ENCODE measurements at regions not wholly inside any gene's neighbourhood (a gene's known extent, or its start where the extent isn't known, plus 50 kb on each side); places are given as distances from the start of the nearest gene placed in this dataset.

DNA sequence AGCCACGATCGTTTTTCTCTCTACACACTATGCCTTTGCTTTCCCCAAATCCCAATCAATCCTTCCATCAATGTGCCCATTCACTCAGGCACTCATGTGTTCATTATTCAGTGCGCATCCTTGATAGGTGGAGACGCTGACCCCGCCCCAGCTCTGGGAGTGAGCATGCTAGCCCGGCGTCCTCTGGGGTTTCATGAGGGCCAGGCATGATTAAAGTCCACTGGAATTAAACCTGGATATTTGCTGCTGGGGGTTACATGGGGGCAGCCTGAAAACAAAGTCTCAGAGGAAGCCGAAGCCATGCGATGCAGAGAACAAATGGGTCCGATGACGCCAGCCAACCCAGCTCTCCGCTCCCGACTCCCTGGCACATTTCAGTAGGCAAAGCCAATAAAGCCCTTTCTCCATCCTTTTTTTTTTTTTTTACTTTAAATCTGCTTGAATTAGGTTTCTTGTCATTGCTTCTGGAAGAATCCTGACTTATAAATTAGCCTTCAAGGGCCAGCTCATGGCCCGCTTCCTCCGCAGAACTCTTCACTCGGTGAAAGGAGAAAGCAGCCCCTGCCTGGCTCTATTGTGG is 316.4 kb upstream of the ID2 start:
- no peaks in the 10 kb centered on the region for H3K79me2 ChIP-seq (ENCODE audit: control insufficient read depth, insufficient read depth, low read length, poor library complexity)
- DNase-seq: no peak
- no peak overlapping the region for H3K4me3 ChIP-seq (ENCODE audit: low read depth, low read length)
- H3K9ac ChIP-seq (ENCODE audit: low read length): no peak overlapping the region
- no peaks in the 10 kb centered on the region for H3K79me1 ChIP-seq (ENCODE audit: low read length)
- H3K27me3 ChIP-seq (ENCODE audit: insufficient read depth, low read length): no peaks in the 10 kb centered on the region
- H4K8ac ChIP-seq (ENCODE audit: low read depth, low read length): no peak overlapping the region
- no peak overlapping the region for H3K4me2 ChIP-seq (ENCODE audit: low read length)
- H2AK5ac ChIP-seq (ENCODE audit: low read length): no peak overlapping the region
- no peak overlapping the region for H4K91ac ChIP-seq (ENCODE audit: low read depth, low read length)
- H3K4ac ChIP-seq (ENCODE audit: low read depth, low read length): no peak overlapping the region
- no peaks in the 10 kb centered on the region for H3K36me3 ChIP-seq (ENCODE audit: control insufficient read depth in 1 of 2, insufficient read depth in 2 of 2, low read length in 2 of 2)
- no peak overlapping the region for H3K14ac ChIP-seq (ENCODE audit: low read length)
- WGBS (ENCODE audit: extremely low coverage, insufficient coverage, insufficient read length): no CpG with 5 or more reads among the region's 16 CpGs
- no peak overlapping the region for H3K18ac ChIP-seq (ENCODE audit: low read length)
- no peak overlapping the region for H2BK5ac ChIP-seq (ENCODE audit: low read depth, low read length, poor library complexity)
- H3K27ac ChIP-seq (ENCODE audit: low read depth, low read length): no peak overlapping the region
- no peak overlapping the region for H2BK12ac ChIP-seq (ENCODE audit: low read length)
- H3K9me3 ChIP-seq (ENCODE audit: insufficient read depth, low read depth, low read length): no peaks in the 10 kb centered on the region
- H3K23ac ChIP-seq (ENCODE audit: low read length): no peak overlapping the region
- no peaks in the 10 kb centered on the region for H3K4me1 ChIP-seq (ENCODE audit: control insufficient read depth in 1 of 2, insufficient read depth in 2 of 2, low read length in 2 of 2)
- no peak overlapping the region for H2BK120ac ChIP-seq (ENCODE audit: insufficient read depth, low read length, poor library complexity)
- no peak overlapping the region for H2AFZ ChIP-seq (ENCODE audit: insufficient read depth, low read length, poor library complexity)
- H4K12ac ChIP-seq (ENCODE audit: low read depth, low read length): no peak overlapping the region

DNA sequence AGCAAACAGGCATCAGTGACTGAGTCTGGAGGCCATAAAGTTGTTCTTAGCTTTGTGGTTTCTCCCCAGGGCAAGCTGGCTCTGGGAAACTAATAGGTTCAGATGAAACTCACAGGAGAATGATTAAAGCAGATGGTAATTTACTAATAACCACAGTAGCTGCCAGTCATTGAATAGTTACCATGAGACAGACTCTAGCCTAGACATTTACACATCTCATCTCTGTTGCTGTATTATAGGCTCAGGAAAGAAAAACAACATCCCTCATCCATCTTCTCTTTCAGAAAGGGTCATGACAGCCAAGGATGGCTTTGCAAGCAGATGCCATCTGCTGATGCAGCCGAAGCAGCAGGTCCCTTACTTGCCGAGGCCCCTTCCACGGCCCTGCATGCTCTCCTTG is 314.0 kb upstream of the ID2 start:
- H2AFZ ChIP-seq (ENCODE audit: insufficient read depth, low read length, poor library complexity): no peak overlapping the region
- H2AK5ac ChIP-seq (ENCODE audit: low read length): no peak overlapping the region
- H3K4me3 ChIP-seq (ENCODE audit: low read depth, low read length): no peak overlapping the region
- no peak overlapping the region for H3K4ac ChIP-seq (ENCODE audit: low read depth, low read length)
- no peak overlapping the region for H3K23ac ChIP-seq (ENCODE audit: low read length)
- no peak overlapping the region for H3K9ac ChIP-seq (ENCODE audit: low read length)
- H4K91ac ChIP-seq (ENCODE audit: low read depth, low read length): no peak overlapping the region
- no peak overlapping the region for H2BK12ac ChIP-seq (ENCODE audit: low read length)
- H3K4me2 ChIP-seq (ENCODE audit: low read length): no peak overlapping the region
- no peak overlapping the region for H4K12ac ChIP-seq (ENCODE audit: low read depth, low read length)
- DNase-seq: no peak
- H3K27ac ChIP-seq (ENCODE audit: low read depth, low read length): no peak overlapping the region
- no CpG with 5 or more reads among the region's 3 CpGs for WGBS (ENCODE audit: extremely low coverage, insufficient coverage, insufficient read length)
- no peaks in the 10 kb centered on the region for H3K36me3 ChIP-seq (ENCODE audit: control insufficient read depth in 1 of 2, insufficient read depth in 2 of 2, low read length in 2 of 2)
- no peak overlapping the region for H3K14ac ChIP-seq (ENCODE audit: low read length)
- no peak overlapping the region for H3K18ac ChIP-seq (ENCODE audit: low read length)
- no peak overlapping the region for H2BK120ac ChIP-seq (ENCODE audit: insufficient read depth, low read length, poor library complexity)
- no peak overlapping the region for H2BK5ac ChIP-seq (ENCODE audit: low read depth, low read length, poor library complexity)
- H3K9me3 ChIP-seq (ENCODE audit: insufficient read depth, low read depth, low read length): peaks cover 2% of the 10 kb centered on the region
- H3K4me1 ChIP-seq (ENCODE audit: control insufficient read depth in 1 of 2, insufficient read depth in 2 of 2, low read length in 2 of 2): no peaks in the 10 kb centered on the region
- no peaks in the 10 kb centered on the region for H3K79me1 ChIP-seq (ENCODE audit: low read length)
- no peaks in the 10 kb centered on the region for H3K79me2 ChIP-seq (ENCODE audit: control insufficient read depth, insufficient read depth, low read length, poor library complexity)
- H3K27me3 ChIP-seq (ENCODE audit: insufficient read depth, low read length): no peaks in the 10 kb centered on the region
- H4K8ac ChIP-seq (ENCODE audit: low read depth, low read length): no peak overlapping the region

- DNase-seq: no peak
- H3K79me2 ChIP-seq (ENCODE audit: control insufficient read depth, insufficient read depth, low read length, poor library complexity): no peaks in the 10 kb centered on the region
- no CpG with 5 or more reads among the region's 6 CpGs for WGBS (ENCODE audit: extremely low coverage, insufficient coverage, insufficient read length)
- no peak overlapping the region for H3K18ac ChIP-seq (ENCODE audit: low read length)
- no peak overlapping the region for H2AFZ ChIP-seq (ENCODE audit: insufficient read depth, low read length, poor library complexity)
- H3K79me1 ChIP-seq (ENCODE audit: low read length): no peaks in the 10 kb centered on the region
- no peak overlapping the region for H3K4me2 ChIP-seq (ENCODE audit: low read length)
- H2BK12ac ChIP-seq (ENCODE audit: low read length): no peak overlapping the region
- no peaks in the 10 kb centered on the region for H3K36me3 ChIP-seq (ENCODE audit: control insufficient read depth in 1 of 2, insufficient read depth in 2 of 2, low read length in 2 of 2)
- H2AK5ac ChIP-seq (ENCODE audit: low read length): no peak overlapping the region
- no peak overlapping the region for H4K12ac ChIP-seq (ENCODE audit: low read depth, low read length)
- H3K4ac ChIP-seq (ENCODE audit: low read depth, low read length): no peak overlapping the region
- no peaks in the 10 kb centered on the region for H3K27me3 ChIP-seq (ENCODE audit: insufficient read depth, low read length)
- no peak overlapping the region for H3K4me3 ChIP-seq (ENCODE audit: low read depth, low read length)
- peaks cover 2% of the 10 kb centered on the region for H3K9me3 ChIP-seq (ENCODE audit: insufficient read depth, low read depth, low read length)
- no peak overlapping the region for H4K8ac ChIP-seq (ENCODE audit: low read depth, low read length)
- no peak overlapping the region for H3K9ac ChIP-seq (ENCODE audit: low read length)
- H3K14ac ChIP-seq (ENCODE audit: low read length): no peak overlapping the region
- H2BK120ac ChIP-seq (ENCODE audit: insufficient read depth, low read length, poor library complexity): no peak overlapping the region
- H3K27ac ChIP-seq (ENCODE audit: low read depth, low read length): no peak overlapping the region
- no peak overlapping the region for H4K91ac ChIP-seq (ENCODE audit: low read depth, low read length)
- H3K4me1 ChIP-seq (ENCODE audit: control insufficient read depth in 1 of 2, insufficient read depth in 2 of 2, low read length in 2 of 2): no peaks in the 10 kb centered on the region
- H3K23ac ChIP-seq (ENCODE audit: low read length): no peak overlapping the region
- H2BK5ac ChIP-seq (ENCODE audit: low read depth, low read length, poor library complexity): no peak overlapping the region
Measured at GRCh38 chr2:8368463-8368862, 313.4 kb upstream of the ID2 start.

GRCh38 chr2:8369522-8369921 is 312.3 kb upstream of the ID2 start:
- Histone ChIP-seq H3K18ac (ENCODE audit: low read length) (no peak overlapping the region), H3K9me3 (ENCODE audit: insufficient read depth, low read depth, low read length) (peaks cover 2% of the 10 kb centered on the region), H4K91ac (ENCODE audit: low read depth, low read length) (no peak overlapping the region), H3K4me2 (ENCODE audit: low read length) (no peak overlapping the region), H2BK120ac (ENCODE audit: insufficient read depth, low read length, poor library complexity) (no peak overlapping the region), H3K23ac (ENCODE audit: low read length) (no peak overlapping the region), H3K9ac (ENCODE audit: low read length) (no peak overlapping the region), H2BK5ac (ENCODE audit: low read depth, low read length, poor library complexity) (no peak overlapping the region), H3K4me1 (ENCODE audit: control insufficient read depth in 1 of 2, insufficient read depth in 2 of 2, low read length in 2 of 2) (no peaks in the 10 kb centered on the region), H3K27ac (ENCODE audit: low read depth, low read length) (no peak overlapping the region), H3K4ac (ENCODE audit: low read depth, low read length) (no peak overlapping the region), H3K79me1 (ENCODE audit: low read length) (no peaks in the 10 kb centered on the region), H4K12ac (ENCODE audit: low read depth, low read length) (no peak overlapping the region), H4K8ac (ENCODE audit: low read depth, low read length) (no peak overlapping the region), H2AK5ac (ENCODE audit: low read length) (no peak overlapping the region), H2AFZ (ENCODE audit: insufficient read depth, low read length, poor library complexity) (no peak overlapping the region), H3K14ac (ENCODE audit: low read length) (no peak overlapping the region), H3K4me3 (ENCODE audit: low read depth, low read length) (no peak overlapping the region), H3K27me3 (ENCODE audit: insufficient read depth, low read length) (no peaks in the 10 kb centered on the region), H3K36me3 (ENCODE audit: control insufficient read depth in 1 of 2, insufficient read depth in 2 of 2, low read length in 2 of 2) (no peaks in the 10 kb centered on the region), H2BK12ac (ENCODE audit: low read length) (no peak overlapping the region), H3K79me2 (ENCODE audit: control insufficient read depth, insufficient read depth, low read length, poor library complexity) (no peaks in the 10 kb centered on the region)
- no CpG with 5 or more reads among the region's 8 CpGs for WGBS (ENCODE audit: extremely low coverage, insufficient coverage, insufficient read length)
- DNase-seq: no peak

Data from trophoblast cell (in vitro differentiated cells and primary cell).